ENCODE measurements at regions not wholly inside any gene's neighbourhood (a gene's known extent, or its start where the extent isn't known, plus 50 kb on each side); places are given as distances from the start of the nearest gene placed in this dataset.
"Not testable (repeated sequence)": the region's sequence is repeated elsewhere in the genome, so short reads cannot be mapped to it uniquely, and the experiment has no call there.

- WGBS = 91% methylated on average over 4 of the region's 5 CpGs
These were observed 76.8 kb upstream of the PWP1 start for GRCh38 chr12:107608779-107609178.

GRCh38 chr12:107610021-107610859 is 75.4 kb upstream of the PWP1 start:
- Histone ChIP-seq H3K27ac (ENCODE audit: low read depth, low read length) (no peak overlapping the region), H3K36me3 (ENCODE audit: insufficient read depth, low read length) (no peaks in the 10 kb centered on the region), H3K27me3 (ENCODE audit: insufficient read depth, low read length) (no peaks in the 10 kb centered on the region), H3K4me3 (ENCODE audit: low read length) (peak overlapping the region; percentile 31), H3K9me3 (ENCODE audit: insufficient read depth, low read depth, low read length) (no peaks in the 10 kb centered on the region), H3K4me1 (ENCODE audit: insufficient read depth, low read length) (0 out of 2 replicates have a peak, but pooled peaks cover 10% of the 10 kb centered on the region), H3K9ac (ENCODE audit: low read depth, low read length) (no peak overlapping the region)
- 24% methylated on average over 20 of the region's 20 CpGs for WGBS

More at GRCh38 chr12:107608779-107609178, 76.8 kb upstream of the PWP1 start:
- not testable (repeated sequence) for H3K27ac ChIP-seq (ENCODE audit: low read depth, low read length); H3K4me3 ChIP-seq (ENCODE audit: low read length); H3K27me3 ChIP-seq (ENCODE audit: insufficient read depth, low read length); H3K9me3 ChIP-seq (ENCODE audit: insufficient read depth, low read depth, low read length); H3K9ac ChIP-seq (ENCODE audit: low read depth, low read length); H3K36me3 ChIP-seq (ENCODE audit: insufficient read depth, low read length); H3K4me1 ChIP-seq (ENCODE audit: insufficient read depth, low read length)

GRCh38 chr12:107612508-107612907 is 73.1 kb upstream of the PWP1 start:
- Histone ChIP-seq H3K27me3 (ENCODE audit: insufficient read depth, low read length) (no peaks in the 10 kb centered on the region), H3K9ac (ENCODE audit: low read depth, low read length) (no peak overlapping the region), H3K4me3 (ENCODE audit: low read length) (no peak overlapping the region), H3K4me1 (ENCODE audit: insufficient read depth, low read length) (0 out of 2 replicates have a peak, but pooled peaks cover 10% of the 10 kb centered on the region), H3K9me3 (ENCODE audit: insufficient read depth, low read depth, low read length) (no peaks in the 10 kb centered on the region), H3K36me3 (ENCODE audit: insufficient read depth, low read length) (no peaks in the 10 kb centered on the region), H3K27ac (ENCODE audit: low read depth, low read length) (no peak overlapping the region)
- WGBS = 94% methylated on average over 19 of the region's 19 CpGs

- no peak overlapping the region for H3K4me3 ChIP-seq (ENCODE audit: low read length)
- no peaks in the 10 kb centered on the region for H3K4me1 ChIP-seq (ENCODE audit: insufficient read depth, low read length)
- no peaks in the 10 kb centered on the region for H3K9me3 ChIP-seq (ENCODE audit: insufficient read depth, low read depth, low read length)
- no peak overlapping the region for H3K9ac ChIP-seq (ENCODE audit: low read depth, low read length)
- H3K27ac ChIP-seq (ENCODE audit: low read depth, low read length) = no peak overlapping the region
- H3K36me3 ChIP-seq (ENCODE audit: insufficient read depth, low read length) = no peaks in the 10 kb centered on the region
- WGBS = over 99% methylated on average over 6 of the region's 6 CpGs
- H3K27me3 ChIP-seq (ENCODE audit: insufficient read depth, low read length) = no peaks in the 10 kb centered on the region
These were observed 68.7 kb upstream of the PWP1 start for GRCh38 chr12:107616941-107617340.

- Histone ChIP-seq H3K9ac (ENCODE audit: low read depth, low read length) (no peak overlapping the region), H3K27me3 (ENCODE audit: insufficient read depth, low read length) (no peaks in the 10 kb centered on the region), H3K36me3 (ENCODE audit: insufficient read depth, low read length) (no peaks in the 10 kb centered on the region), H3K4me3 (ENCODE audit: low read length) (no peak overlapping the region), H3K27ac (ENCODE audit: low read depth, low read length) (no peak overlapping the region), H3K9me3 (ENCODE audit: insufficient read depth, low read depth, low read length) (no peaks in the 10 kb centered on the region), H3K4me1 (ENCODE audit: insufficient read depth, low read length) (no peaks in the 10 kb centered on the region)
- WGBS = 95% methylated on average over 15 of the region's 15 CpGs
These were observed 67.5 kb upstream of the PWP1 start for GRCh38 chr12:107618106-107618505.

GRCh38 chr12:107619831-107620230 is 65.8 kb upstream of the PWP1 start:
- Histone ChIP-seq H3K9ac (ENCODE audit: low read depth, low read length) (no peak overlapping the region), H3K27ac (ENCODE audit: low read depth, low read length) (no peak overlapping the region), H3K36me3 (ENCODE audit: insufficient read depth, low read length) (no peaks in the 10 kb centered on the region), H3K9me3 (ENCODE audit: insufficient read depth, low read depth, low read length) (peaks cover 3% of the 10 kb centered on the region; the same call in 1 of the 2 replicates), H3K27me3 (ENCODE audit: insufficient read depth, low read length) (no peaks in the 10 kb centered on the region), H3K4me3 (ENCODE audit: low read length) (no peak overlapping the region), H3K4me1 (ENCODE audit: insufficient read depth, low read length) (no peaks in the 10 kb centered on the region)
- WGBS = 85% methylated on average over 13 of the region's 13 CpGs

- Histone ChIP-seq H3K27ac (ENCODE audit: low read depth, low read length) (no peak overlapping the region), H3K9ac (ENCODE audit: low read depth, low read length) (no peak overlapping the region), H3K4me1 (ENCODE audit: insufficient read depth, low read length) (no peaks in the 10 kb centered on the region), H3K36me3 (ENCODE audit: insufficient read depth, low read length) (no peaks in the 10 kb centered on the region), H3K4me3 (ENCODE audit: low read length) (no peak overlapping the region), H3K27me3 (ENCODE audit: insufficient read depth, low read length) (no peaks in the 10 kb centered on the region), H3K9me3 (ENCODE audit: insufficient read depth, low read depth, low read length) (peaks cover 10% of the 10 kb centered on the region; the same call in 1 of the 2 replicates)
- WGBS = 69% methylated on average over 8 of the region's 8 CpGs
These were observed 63.6 kb upstream of the PWP1 start for GRCh38 chr12:107622001-107622400.

GRCh38 chr12:107624493-107624892 is 61.1 kb upstream of the PWP1 start:
- H3K27ac ChIP-seq (ENCODE audit: low read depth, low read length) = no peak overlapping the region
- no peak overlapping the region for H3K9ac ChIP-seq (ENCODE audit: low read depth, low read length)
- no peaks in the 10 kb centered on the region for H3K36me3 ChIP-seq (ENCODE audit: insufficient read depth, low read length)
- 92% methylated on average over 4 of the region's 4 CpGs for WGBS
- H3K4me1 ChIP-seq (ENCODE audit: insufficient read depth, low read length) = no peaks in the 10 kb centered on the region
- no peaks in the 10 kb centered on the region for H3K27me3 ChIP-seq (ENCODE audit: insufficient read depth, low read length)
- H3K9me3 ChIP-seq (ENCODE audit: insufficient read depth, low read depth, low read length) = peaks cover 10% of the 10 kb centered on the region; the same call in 1 of the 2 replicates
- H3K4me3 ChIP-seq (ENCODE audit: low read length) = no peak overlapping the region

GRCh38 chr12:107631715-107632114 is 53.9 kb upstream of the PWP1 start:
- no peaks in the 10 kb centered on the region for H3K36me3 ChIP-seq (ENCODE audit: insufficient read depth, low read length)
- peaks cover 31% of the 10 kb centered on the region for H3K4me1 ChIP-seq (ENCODE audit: insufficient read depth, low read length)
- H3K27me3 ChIP-seq (ENCODE audit: insufficient read depth, low read length) = no peaks in the 10 kb centered on the region
- whole genome bisulfite sequencing = 90% methylated on average over 3 of the region's 3 CpGs
- H3K4me3 ChIP-seq (ENCODE audit: low read length) = no peak overlapping the region
- no peak overlapping the region for H3K9ac ChIP-seq (ENCODE audit: low read depth, low read length)
- no peaks in the 10 kb centered on the region for H3K9me3 ChIP-seq (ENCODE audit: insufficient read depth, low read depth, low read length)
- H3K27ac ChIP-seq (ENCODE audit: low read depth, low read length) = no peak overlapping the region

GRCh38 chr12:107632246-107632645 is 53.4 kb upstream of the PWP1 start:
- Histone ChIP-seq H3K9ac (ENCODE audit: low read depth, low read length) (no peak overlapping the region), H3K27me3 (ENCODE audit: insufficient read depth, low read length) (no peaks in the 10 kb centered on the region), H3K27ac (ENCODE audit: low read depth, low read length) (no peak overlapping the region), H3K4me3 (ENCODE audit: low read length) (no peak overlapping the region), H3K36me3 (ENCODE audit: insufficient read depth, low read length) (no peaks in the 10 kb centered on the region), H3K4me1 (ENCODE audit: insufficient read depth, low read length) (peaks cover 31% of the 10 kb centered on the region), H3K9me3 (ENCODE audit: insufficient read depth, low read depth, low read length) (no peaks in the 10 kb centered on the region)
- 96% methylated on average over 5 of the region's 5 CpGs for WGBS

- peak overlapping the region; percentile 50 for H3K9ac ChIP-seq (ENCODE audit: low read depth, low read length)
- WGBS = 52% methylated on average over 10 of the region's 10 CpGs
- no peak overlapping the region for H3K4me3 ChIP-seq (ENCODE audit: low read length)
These were observed 51.1 kb upstream of the PWP1 start for GRCh38 chr12:107634530-107634929.

More at GRCh38 chr12:107634530-107634929, 51.1 kb upstream of the PWP1 start:
- Histone ChIP-seq H3K27ac (ENCODE audit: low read depth, low read length) (peak overlapping the region; percentile 92), H3K9me3 (ENCODE audit: insufficient read depth, low read depth, low read length) (no peaks in the 10 kb centered on the region), H3K36me3 (ENCODE audit: insufficient read depth, low read length) (no peaks in the 10 kb centered on the region), H3K27me3 (ENCODE audit: insufficient read depth, low read length) (no peaks in the 10 kb centered on the region), H3K4me1 (ENCODE audit: insufficient read depth, low read length) (peaks cover 31% of the 10 kb centered on the region)

Data from HUES64 (cell line).